WTC11 (cell line): ENCODE measurements at regions not wholly inside any gene's neighbourhood (a gene's known extent, or its start where the extent isn't known, plus 50 kb on each side); places are given as distances from the start of the nearest gene placed in this dataset.
"Not testable (repeated sequence)": the region's sequence is repeated elsewhere in the genome, so short reads cannot be mapped to it uniquely, and the experiment has no call there.

Experiments
- ATAC-seq: fragments of 200-7000 bp; cut with Tn5 transposase; 2 replicates; pipeline ENCODE4 v1.10.0; 2021; ENCODE audit warnings: mild to moderate bottlenecking, moderate library complexity
- CTCF ChIA-PET: fragments of 300-600 bp; sonication (Branson Sonifier 250); formaldehyde crosslinking; loops from one replicate; lab custom pipeline; 2021; ENCODE audit warnings: antibody characterized with exemption; lab: Charles Lee
- POLR2A ChIA-PET: fragments of 350-600 bp; sonication (Branson Sonifier 250); formaldehyde crosslinking; loops from one replicate; lab custom pipeline; 2021; ENCODE audit warnings: antibody characterized with exemption; lab: Charles Lee
- DNase-seq: peaks from one replicate; pipeline ENCODE4 v3.0.0; 2021; ENCODE audit warnings: low spot score
- H3K27ac Mint-ChIP-seq: 2 replicates; pipeline ENCODE4 v1.8.0; 2021; ENCODE audit warnings: mixed read lengths
- H3K27me3 Mint-ChIP-seq: 2 replicates; pipeline ENCODE4 v1.8.0; 2021; ENCODE audit warnings: low read depth, mild to moderate bottlenecking, moderate library complexity, mixed read lengths
- H3K36me3 Mint-ChIP-seq: 2 replicates; pipeline ENCODE4 v1.8.0; 2021; ENCODE audit warnings: mixed read lengths
- H3K4me1 Mint-ChIP-seq: 2 replicates; pipeline ENCODE4 v1.8.0; 2022; ENCODE audit warnings: mixed read lengths
- H3K4me3 Mint-ChIP-seq: 2 replicates; pipeline ENCODE4 v1.8.0; 2021; ENCODE audit warnings: mild to moderate bottlenecking, moderate library complexity, mixed read lengths
- H3K9me3 Mint-ChIP-seq: 2 replicates; pipeline ENCODE4 v1.8.0; 2021; ENCODE audit warnings: mixed read lengths
- ELF4 ChIP-seq: sonication (generic); formaldehyde crosslinking; IDR thresholded peaks from 2 replicates; pipeline ENCODE4 v1.8.1; 2022; ENCODE audit warnings: low read depth, mild to moderate bottlenecking, moderate library complexity, missing genetic modification reagents
- NR2C2 ChIP-seq: sonication (generic); formaldehyde crosslinking; IDR thresholded peaks from 2 replicates; pipeline ENCODE4 v1.8.0; 2022; ENCODE audit warnings: mild to moderate bottlenecking, missing genetic modification reagents
- RELA ChIP-seq: sonication (generic); formaldehyde crosslinking; IDR thresholded peaks from 2 replicates; pipeline ENCODE4 v1.8.1; 2022; ENCODE audit warnings: missing genetic modification reagents, mild to moderate bottlenecking, borderline replicate concordance
- SOX15 ChIP-seq: fragments of 250-450 bp; sonication (Bioruptor Pico); IDR thresholded peaks from 2 replicates; pipeline ENCODE4 v1.9.0; 2021; ENCODE audit warnings: mild to moderate bottlenecking
- TCF7 ChIP-seq: sonication (generic); formaldehyde crosslinking; IDR thresholded peaks from 2 replicates; pipeline ENCODE4 v1.8.0; 2022; ENCODE audit warnings: mild to moderate bottlenecking, low read depth, missing genetic modification reagents, moderate library complexity
- ZMAT4 ChIP-seq: fragments of 250-450 bp; sonication (Bioruptor Pico); IDR thresholded peaks from 2 replicates; pipeline ENCODE4 v1.9.0; 2021; ENCODE audit warnings: mild to moderate bottlenecking
- ZNF121 ChIP-seq: sonication (generic); formaldehyde crosslinking; IDR thresholded peaks from 2 replicates; pipeline ENCODE4 v1.8.0; 2023; ENCODE audit warnings: missing genetic modification reagents
- ZNF423 ChIP-seq: fragments of 250-450 bp; sonication (Bioruptor Pico); IDR thresholded peaks from 2 replicates; pipeline ENCODE4 v2.1.2; 2022; ENCODE audit warnings: mild to moderate bottlenecking, moderate library complexity
- TF ChIP-seq, protein P1 (sequence below): sonication (generic); formaldehyde crosslinking; IDR thresholded peaks from 2 replicates; pipeline ENCODE4 v1.8.0; 2022; ENCODE audit warnings: mild to moderate bottlenecking, missing genetic modification reagents
- TF ChIP-seq, protein P2 (sequence below): sonication (generic); formaldehyde crosslinking; IDR thresholded peaks from 2 replicates; pipeline ENCODE4 v1.8.0; 2022; ENCODE audit warnings: missing genetic modification reagents
- TF ChIP-seq, protein P3 (sequence below): sonication (generic); formaldehyde crosslinking; IDR thresholded peaks from 2 replicates; pipeline ENCODE4 v1.8.1; 2023; ENCODE audit warnings: mild to moderate bottlenecking, moderate library complexity, missing genetic modification reagents
- TF ChIP-seq, protein P4 (sequence below): sonication (generic); formaldehyde crosslinking; IDR thresholded peaks from 2 replicates; pipeline ENCODE4 v1.8.1; 2023; ENCODE audit warnings: mild to moderate bottlenecking, missing genetic modification reagents, moderate library complexity
- TF ChIP-seq, protein P5 (sequence below): sonication (generic); formaldehyde crosslinking; IDR thresholded peaks from 2 replicates; pipeline ENCODE4 v1.8.1; 2023; ENCODE audit warnings: mild to moderate bottlenecking, missing genetic modification reagents, borderline replicate concordance
- TF ChIP-seq, protein P6 (sequence below): sonication (generic); formaldehyde crosslinking; IDR thresholded peaks from 2 replicates; pipeline ENCODE4 v1.8.1; 2023; ENCODE audit warnings: mild to moderate bottlenecking, missing genetic modification reagents, moderate library complexity
- TF ChIP-seq, protein P7 (sequence below): fragments of 250-450 bp; sonication (Bioruptor Pico); IDR thresholded peaks from 2 replicates; pipeline ENCODE4 v1.9.0; 2021; ENCODE audit warnings: mild to moderate bottlenecking
- TF ChIP-seq, protein P8 (sequence below): sonication (generic); formaldehyde crosslinking; IDR thresholded peaks from 2 replicates; pipeline ENCODE4 v1.8.1; 2022; ENCODE audit warnings: low read depth, mild to moderate bottlenecking, moderate library complexity, missing genetic modification reagents, borderline replicate concordance

GRCh38 chr7:65796205-65796604 lies 76.7 kb upstream of the VKORC1L1 start:
- no peak for DNase-seq
- Mint-ChIP-seq H3K9me3 (no peaks in the 10 kb centered on the region), H3K4me1 (peaks cover 9% of the 10 kb centered on the region; the same call in 1 of the 2 replicates), H3K27me3 (no peaks in the 10 kb centered on the region), H3K36me3 (no peaks in the 10 kb centered on the region), H3K27ac (no peak overlapping the region), H3K4me3 (no peak overlapping the region)
- ChIA-PET CTCF (no interaction called here), POLR2A (no interaction called here)
- TF ChIP-seq, protein P1, sequence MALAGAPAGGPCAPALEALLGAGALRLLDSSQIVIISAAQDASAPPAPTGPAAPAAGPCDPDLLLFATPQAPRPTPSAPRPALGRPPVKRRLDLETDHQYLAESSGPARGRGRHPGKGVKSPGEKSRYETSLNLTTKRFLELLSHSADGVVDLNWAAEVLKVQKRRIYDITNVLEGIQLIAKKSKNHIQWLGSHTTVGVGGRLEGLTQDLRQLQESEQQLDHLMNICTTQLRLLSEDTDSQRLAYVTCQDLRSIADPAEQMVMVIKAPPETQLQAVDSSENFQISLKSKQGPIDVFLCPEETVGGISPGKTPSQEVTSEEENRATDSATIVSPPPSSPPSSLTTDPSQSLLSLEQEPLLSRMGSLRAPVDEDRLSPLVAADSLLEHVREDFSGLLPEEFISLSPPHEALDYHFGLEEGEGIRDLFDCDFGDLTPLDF (CRISPR knock-in tag) = no peak
- TF ChIP-seq, protein P2, sequence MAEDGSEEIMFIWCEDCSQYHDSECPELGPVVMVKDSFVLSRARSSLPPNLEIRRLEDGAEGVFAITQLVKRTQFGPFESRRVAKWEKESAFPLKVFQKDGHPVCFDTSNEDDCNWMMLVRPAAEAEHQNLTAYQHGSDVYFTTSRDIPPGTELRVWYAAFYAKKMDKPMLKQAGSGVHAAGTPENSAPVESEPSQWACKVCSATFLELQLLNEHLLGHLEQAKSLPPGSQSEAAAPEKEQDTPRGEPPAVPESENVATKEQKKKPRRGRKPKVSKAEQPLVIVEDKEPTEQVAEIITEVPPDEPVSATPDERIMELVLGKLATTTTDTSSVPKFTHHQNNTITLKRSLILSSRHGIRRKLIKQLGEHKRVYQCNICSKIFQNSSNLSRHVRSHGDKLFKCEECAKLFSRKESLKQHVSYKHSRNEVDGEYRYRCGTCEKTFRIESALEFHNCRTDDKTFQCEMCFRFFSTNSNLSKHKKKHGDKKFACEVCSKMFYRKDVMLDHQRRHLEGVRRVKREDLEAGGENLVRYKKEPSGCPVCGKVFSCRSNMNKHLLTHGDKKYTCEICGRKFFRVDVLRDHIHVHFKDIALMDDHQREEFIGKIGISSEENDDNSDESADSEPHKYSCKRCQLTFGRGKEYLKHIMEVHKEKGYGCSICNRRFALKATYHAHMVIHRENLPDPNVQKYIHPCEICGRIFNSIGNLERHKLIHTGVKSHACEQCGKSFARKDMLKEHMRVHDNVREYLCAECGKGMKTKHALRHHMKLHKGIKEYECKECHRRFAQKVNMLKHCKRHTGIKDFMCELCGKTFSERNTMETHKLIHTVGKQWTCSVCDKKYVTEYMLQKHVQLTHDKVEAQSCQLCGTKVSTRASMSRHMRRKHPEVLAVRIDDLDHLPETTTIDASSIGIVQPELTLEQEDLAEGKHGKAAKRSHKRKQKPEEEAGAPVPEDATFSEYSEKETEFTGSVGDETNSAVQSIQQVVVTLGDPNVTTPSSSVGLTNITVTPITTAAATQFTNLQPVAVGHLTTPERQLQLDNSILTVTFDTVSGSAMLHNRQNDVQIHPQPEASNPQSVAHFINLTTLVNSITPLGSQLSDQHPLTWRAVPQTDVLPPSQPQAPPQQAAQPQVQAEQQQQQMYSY = no peak
- no peak for TF ChIP-seq TCF7 (CRISPR knock-in tag)
- TF ChIP-seq, protein P3, sequence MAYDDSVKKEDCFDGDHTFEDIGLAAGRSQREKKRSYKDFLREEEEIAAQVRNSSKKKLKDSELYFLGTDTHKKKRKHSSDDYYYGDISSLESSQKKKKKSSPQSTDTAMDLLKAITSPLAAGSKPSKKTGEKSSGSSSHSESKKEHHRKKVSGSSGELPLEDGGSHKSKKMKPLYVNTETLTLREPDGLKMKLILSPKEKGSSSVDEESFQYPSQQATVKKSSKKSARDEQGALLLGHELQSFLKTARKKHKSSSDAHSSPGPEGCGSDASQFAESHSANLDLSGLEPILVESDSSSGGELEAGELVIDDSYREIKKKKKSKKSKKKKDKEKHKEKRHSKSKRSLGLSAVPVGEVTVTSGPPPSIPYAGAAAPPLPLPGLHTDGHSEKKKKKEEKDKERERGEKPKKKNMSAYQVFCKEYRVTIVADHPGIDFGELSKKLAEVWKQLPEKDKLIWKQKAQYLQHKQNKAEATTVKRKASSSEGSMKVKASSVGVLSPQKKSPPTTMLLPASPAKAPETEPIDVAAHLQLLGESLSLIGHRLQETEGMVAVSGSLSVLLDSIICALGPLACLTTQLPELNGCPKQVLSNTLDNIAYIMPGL (CRISPR knock-in tag) = no peak
- no peak for TF ChIP-seq NR2C2 (CRISPR knock-in tag)
- no peak for TF ChIP-seq RELA (CRISPR knock-in tag)
- TF ChIP-seq, protein P4, sequence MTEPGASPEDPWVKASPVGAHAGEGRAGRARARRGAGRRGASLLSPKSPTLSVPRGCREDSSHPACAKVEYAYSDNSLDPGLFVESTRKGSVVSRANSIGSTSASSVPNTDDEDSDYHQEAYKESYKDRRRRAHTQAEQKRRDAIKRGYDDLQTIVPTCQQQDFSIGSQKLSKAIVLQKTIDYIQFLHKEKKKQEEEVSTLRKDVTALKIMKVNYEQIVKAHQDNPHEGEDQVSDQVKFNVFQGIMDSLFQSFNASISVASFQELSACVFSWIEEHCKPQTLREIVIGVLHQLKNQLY (CRISPR knock-in tag) = no peak
- no peak for TF ChIP-seq ELF4 (CRISPR knock-in tag)
- TF ChIP-seq, protein P5, sequence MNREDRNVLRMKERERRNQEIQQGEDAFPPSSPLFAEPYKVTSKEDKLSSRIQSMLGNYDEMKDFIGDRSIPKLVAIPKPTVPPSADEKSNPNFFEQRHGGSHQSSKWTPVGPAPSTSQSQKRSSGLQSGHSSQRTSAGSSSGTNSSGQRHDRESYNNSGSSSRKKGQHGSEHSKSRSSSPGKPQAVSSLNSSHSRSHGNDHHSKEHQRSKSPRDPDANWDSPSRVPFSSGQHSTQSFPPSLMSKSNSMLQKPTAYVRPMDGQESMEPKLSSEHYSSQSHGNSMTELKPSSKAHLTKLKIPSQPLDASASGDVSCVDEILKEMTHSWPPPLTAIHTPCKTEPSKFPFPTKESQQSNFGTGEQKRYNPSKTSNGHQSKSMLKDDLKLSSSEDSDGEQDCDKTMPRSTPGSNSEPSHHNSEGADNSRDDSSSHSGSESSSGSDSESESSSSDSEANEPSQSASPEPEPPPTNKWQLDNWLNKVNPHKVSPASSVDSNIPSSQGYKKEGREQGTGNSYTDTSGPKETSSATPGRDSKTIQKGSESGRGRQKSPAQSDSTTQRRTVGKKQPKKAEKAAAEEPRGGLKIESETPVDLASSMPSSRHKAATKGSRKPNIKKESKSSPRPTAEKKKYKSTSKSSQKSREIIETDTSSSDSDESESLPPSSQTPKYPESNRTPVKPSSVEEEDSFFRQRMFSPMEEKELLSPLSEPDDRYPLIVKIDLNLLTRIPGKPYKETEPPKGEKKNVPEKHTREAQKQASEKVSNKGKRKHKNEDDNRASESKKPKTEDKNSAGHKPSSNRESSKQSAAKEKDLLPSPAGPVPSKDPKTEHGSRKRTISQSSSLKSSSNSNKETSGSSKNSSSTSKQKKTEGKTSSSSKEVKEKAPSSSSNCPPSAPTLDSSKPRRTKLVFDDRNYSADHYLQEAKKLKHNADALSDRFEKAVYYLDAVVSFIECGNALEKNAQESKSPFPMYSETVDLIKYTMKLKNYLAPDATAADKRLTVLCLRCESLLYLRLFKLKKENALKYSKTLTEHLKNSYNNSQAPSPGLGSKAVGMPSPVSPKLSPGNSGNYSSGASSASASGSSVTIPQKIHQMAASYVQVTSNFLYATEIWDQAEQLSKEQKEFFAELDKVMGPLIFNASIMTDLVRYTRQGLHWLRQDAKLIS (CRISPR knock-in tag) = no peak
- TF ChIP-seq ZNF121 = no peak
- no peak for TF ChIP-seq SOX15 (CRISPR knock-in tag)
- TF ChIP-seq, protein P6, sequence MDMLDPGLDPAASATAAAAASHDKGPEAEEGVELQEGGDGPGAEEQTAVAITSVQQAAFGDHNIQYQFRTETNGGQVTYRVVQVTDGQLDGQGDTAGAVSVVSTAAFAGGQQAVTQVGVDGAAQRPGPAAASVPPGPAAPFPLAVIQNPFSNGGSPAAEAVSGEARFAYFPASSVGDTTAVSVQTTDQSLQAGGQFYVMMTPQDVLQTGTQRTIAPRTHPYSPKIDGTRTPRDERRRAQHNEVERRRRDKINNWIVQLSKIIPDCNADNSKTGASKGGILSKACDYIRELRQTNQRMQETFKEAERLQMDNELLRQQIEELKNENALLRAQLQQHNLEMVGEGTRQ (CRISPR knock-in tag) = no peak
- TF ChIP-seq, protein P7, sequence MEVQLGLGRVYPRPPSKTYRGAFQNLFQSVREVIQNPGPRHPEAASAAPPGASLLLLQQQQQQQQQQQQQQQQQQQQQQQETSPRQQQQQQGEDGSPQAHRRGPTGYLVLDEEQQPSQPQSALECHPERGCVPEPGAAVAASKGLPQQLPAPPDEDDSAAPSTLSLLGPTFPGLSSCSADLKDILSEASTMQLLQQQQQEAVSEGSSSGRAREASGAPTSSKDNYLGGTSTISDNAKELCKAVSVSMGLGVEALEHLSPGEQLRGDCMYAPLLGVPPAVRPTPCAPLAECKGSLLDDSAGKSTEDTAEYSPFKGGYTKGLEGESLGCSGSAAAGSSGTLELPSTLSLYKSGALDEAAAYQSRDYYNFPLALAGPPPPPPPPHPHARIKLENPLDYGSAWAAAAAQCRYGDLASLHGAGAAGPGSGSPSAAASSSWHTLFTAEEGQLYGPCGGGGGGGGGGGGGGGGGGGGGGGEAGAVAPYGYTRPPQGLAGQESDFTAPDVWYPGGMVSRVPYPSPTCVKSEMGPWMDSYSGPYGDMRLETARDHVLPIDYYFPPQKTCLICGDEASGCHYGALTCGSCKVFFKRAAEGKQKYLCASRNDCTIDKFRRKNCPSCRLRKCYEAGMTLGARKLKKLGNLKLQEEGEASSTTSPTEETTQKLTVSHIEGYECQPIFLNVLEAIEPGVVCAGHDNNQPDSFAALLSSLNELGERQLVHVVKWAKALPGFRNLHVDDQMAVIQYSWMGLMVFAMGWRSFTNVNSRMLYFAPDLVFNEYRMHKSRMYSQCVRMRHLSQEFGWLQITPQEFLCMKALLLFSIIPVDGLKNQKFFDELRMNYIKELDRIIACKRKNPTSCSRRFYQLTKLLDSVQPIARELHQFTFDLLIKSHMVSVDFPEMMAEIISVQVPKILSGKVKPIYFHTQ (CRISPR knock-in tag) = no peak
- TF ChIP-seq ZNF423 (CRISPR knock-in tag) = no peak
- TF ChIP-seq, protein P8, sequence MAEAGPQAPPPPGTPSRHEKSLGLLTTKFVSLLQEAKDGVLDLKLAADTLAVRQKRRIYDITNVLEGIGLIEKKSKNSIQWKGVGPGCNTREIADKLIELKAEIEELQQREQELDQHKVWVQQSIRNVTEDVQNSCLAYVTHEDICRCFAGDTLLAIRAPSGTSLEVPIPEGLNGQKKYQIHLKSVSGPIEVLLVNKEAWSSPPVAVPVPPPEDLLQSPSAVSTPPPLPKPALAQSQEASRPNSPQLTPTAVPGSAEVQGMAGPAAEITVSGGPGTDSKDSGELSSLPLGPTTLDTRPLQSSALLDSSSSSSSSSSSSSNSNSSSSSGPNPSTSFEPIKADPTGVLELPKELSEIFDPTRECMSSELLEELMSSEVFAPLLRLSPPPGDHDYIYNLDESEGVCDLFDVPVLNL (CRISPR knock-in tag) = no peak
- TF ChIP-seq ZMAT4 (CRISPR knock-in tag) = no peak
- TF ChIP-seq, all 79 proteins: peak for 0
- ATAC-seq = no peak

DNA sequence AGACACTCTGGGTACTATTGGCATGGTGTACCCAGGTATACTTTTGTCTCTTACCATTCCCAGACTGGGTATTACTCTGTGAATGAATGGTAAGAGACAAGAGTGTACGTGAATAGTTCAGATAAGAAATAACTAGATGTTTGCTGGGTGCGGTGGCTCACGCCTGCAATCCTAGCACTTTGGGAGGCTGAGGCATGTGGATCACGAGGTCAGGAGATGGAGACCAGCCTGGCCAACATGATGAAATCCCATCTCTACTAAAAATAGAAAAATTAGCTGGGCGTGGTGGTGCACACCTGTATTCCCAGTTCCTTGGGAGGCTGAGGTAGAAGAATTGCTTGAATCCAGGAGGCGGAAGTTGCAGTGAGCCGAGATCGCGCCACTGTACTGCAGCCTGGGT lies 75.8 kb upstream of the VKORC1L1 start:
- H3K4me1 Mint-ChIP-seq, DNase-seq, H3K27me3 Mint-ChIP-seq, CTCF ChIA-PET, H3K9me3 Mint-ChIP-seq, H3K4me3 Mint-ChIP-seq, POLR2A ChIA-PET, H3K36me3 Mint-ChIP-seq, H3K27ac Mint-ChIP-seq, ATAC-seq: not testable (repeated sequence)
